AG08395 (cell line): ENCODE measurements at regions not wholly inside any gene's neighbourhood (a gene's known extent, or its start where the extent isn't known, plus 50 kb on each side); places are given as distances from the start of the nearest gene placed in this dataset.

Experiments used
- DNase-seq: peaks from one replicate; pipeline ENCODE4 v3.0.0; 2012; ENCODE audit warnings: mixed read lengths, low spot score

GRCh38 chr1:79388694-79389361, 382.3 kb upstream of the ADGRL4 start:
- no peak for DNase-seq

GRCh38 chr1:79386730-79387129, 380.2 kb upstream of the ADGRL4 start:
- DNase-seq = no peak

DNA sequence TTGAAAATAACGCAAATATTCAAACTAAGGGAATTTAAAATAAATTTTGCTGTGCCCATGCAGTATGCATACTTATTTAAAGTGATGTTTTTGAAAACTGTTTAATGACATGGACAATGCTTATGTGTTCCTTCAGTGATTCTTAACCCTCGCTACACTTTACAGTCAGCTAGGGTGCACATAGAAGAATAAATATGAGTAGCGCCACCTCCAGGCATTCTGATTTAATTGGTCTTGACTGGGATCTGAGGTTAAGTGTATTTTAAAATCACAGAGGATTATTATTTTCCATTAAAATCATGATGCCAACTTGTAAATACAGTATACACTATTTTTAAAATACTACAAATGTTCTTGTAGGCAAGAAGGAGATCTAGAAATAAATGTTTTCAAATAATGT, 373.5 kb upstream of the ADGRL4 start:
- DNase-seq = no peak

- no peak for DNase-seq
Measured at GRCh38 chr1:79376106-79376505, 369.6 kb upstream of the ADGRL4 start.

GRCh38 chr1:79375352-79375751, 368.8 kb upstream of the ADGRL4 start:
- no peak for DNase-seq

DNA sequence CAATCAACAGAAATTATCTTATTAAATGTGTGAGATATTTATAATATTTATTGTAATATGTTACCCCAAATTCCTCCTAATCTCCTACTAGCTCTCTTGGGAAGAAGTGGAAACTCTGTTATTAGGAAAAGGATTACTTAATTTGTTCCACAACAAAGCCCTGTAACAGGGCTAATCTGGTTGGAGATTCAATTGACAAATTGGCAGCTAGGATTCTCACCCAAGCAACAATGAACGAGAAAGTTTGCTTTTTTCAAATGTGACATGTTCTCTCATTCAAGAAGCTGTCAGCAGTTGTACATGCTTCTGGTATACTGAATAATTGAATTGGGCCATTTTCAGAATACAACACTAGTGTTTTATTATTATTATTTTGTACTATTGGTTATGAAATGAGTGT, 367.9 kb upstream of the ADGRL4 start:
- DNase-seq = no peak

DNA sequence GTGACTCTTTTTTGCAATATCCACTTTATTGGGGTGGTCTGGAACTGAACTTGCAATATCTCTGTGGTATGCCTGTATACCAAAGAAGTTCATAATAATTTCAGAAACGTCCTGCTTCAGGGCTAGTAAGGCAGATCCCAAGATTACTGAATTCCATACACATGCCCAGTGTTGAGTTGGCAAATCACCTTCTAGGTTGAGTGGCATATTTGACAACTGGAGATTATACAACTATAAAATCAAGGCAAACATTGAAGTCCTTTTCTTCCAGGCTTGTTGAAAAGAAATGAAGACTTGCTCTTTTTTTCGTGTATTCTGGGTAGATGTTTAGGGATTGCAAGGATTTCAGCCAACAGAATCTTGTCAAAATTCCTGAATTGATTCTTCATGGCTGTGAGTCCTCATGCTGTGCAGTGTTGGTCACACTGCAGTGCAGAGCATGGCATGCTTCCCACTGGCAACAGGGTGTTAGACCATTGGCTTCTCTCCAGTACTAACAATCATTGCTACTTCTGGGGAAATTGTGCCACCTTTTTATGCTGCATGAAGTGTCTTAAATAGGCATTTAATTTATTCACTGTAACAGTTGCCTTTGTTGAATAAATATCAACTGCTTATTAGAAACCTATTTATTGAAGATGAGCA, 367.1 kb upstream of the ADGRL4 start:
- DNase-seq = peak; percentile 13

DNA sequence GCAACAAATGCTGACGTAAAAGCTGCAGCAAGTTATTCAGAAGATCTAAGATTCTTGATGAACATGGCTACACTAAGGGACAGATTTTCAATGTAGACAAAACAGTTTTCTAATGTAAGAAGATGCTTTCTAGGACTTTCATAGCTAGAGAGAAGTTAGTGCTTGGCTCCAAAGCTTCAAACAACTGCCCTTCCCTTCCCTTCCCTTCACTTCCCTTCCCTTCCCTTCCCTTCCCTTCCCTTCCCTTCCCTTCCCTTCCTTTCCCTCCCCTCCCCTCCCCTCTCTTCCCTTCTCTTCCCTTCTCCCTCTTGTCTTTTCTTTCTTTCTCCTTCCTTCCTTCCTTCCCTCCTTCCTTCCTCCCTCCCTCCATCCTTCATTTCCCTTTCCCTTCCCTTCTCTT, 365.3 kb upstream of the ADGRL4 start:
- no peak for DNase-seq

- DNase-seq = no peak
Measured at GRCh38 chr1:79369091-79369490, 362.6 kb upstream of the ADGRL4 start.

DNA sequence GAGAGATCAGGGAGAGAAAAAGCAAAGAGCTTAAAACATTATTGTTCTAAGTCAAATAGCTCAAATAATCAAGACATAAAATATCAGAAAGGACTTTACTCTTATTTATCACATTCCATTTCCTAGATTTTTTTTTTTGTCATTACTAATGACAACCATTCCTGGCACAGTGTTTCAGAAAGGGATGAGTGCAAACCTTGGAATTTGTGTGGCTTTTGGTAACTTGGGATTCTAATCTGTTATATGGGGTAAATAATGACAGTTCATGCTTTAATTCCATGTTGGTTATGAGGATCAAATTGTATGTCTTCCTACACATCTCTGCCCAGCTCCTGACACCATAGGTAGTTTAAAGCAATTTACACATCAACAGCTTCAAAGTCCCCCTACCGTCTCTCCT, 358.4 kb upstream of the ADGRL4 start:
- peak; percentile 65 for DNase-seq

- DNase-seq = no peak
Measured at GRCh38 chr1:79363430-79363829, 356.9 kb upstream of the ADGRL4 start.

DNA sequence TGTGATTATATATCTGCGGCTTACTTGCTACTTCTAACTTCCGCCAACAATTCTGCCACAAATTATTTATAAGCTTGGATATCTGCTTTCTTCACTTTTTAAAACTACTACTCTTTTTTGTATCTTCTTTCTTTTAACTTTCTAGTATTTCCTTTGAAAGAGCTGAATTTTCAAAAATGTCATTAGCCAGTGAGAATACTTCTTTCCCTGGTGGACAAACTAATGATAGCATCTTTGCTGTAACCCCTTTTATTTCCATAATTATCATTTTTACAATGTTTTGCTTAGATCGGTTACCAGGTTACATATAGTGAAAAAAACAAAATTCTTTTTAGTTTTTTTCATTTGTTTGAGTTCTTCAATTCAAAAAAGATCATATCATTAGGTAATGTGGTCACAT, 355.9 kb upstream of the ADGRL4 start:
- DNase-seq = no peak

DNA sequence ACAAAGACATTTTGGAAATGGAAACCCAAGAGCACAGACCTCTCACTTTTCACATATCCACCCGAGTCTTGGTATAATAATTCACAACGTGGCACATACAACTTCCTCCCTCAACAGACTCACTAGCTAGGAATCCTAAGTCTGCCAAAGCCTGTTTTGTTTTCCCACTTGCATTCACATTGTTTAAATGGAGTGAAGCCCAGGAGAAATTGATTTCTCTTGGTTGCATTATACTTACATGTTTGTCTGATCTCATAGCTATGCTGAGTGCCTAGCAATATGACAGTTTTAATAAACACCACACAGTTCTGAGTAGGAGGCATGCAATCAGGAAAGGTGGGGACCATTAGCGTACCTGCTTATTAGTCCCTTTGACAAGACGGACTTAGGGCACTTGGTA, 348.6 kb upstream of the ADGRL4 start:
- DNase-seq = peak; percentile 46

DNA sequence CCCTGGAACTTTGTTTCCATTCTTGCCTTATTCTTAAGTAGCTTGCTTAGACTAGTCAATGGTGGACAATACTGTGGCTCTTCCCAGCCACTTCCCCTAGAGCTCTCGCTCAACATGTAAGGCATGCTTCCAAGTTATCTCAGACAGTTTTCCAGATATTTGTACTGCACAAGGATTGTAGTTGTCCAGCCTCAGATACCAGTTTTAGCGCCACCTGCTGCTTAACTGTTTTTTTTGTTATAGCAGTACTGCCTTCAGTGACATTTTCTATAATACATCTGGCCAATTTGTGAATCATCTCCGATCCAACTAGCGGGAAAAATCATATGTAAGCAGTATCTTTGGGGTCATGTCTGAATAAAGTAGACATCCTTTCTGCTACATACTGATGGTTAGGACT, 346.7 kb upstream of the ADGRL4 start:
- peak; percentile 39 for DNase-seq

DNA sequence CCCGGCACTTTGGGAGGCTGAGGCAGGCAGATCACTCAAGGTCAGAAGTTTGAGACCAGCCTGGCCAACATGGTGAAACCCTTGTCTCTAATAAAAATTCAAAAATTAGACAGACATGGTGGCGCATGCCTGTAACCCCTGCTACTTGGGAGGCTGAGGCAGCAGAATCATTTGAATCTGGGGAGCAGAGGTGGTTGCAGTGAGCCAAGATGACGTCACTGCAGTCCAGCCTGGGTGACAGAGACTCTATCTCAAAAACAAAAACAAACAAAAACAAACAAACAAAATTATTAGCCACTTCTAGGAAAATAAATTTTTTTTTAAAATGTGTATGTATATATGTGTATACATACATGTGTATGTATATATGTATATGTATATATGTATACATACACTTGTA, 320.3 kb upstream of the ADGRL4 start:
- DNase-seq = no peak

GRCh38 chr1:79325705-79326104, 319.2 kb upstream of the ADGRL4 start:
- no peak for DNase-seq

- DNase-seq = no peak
Measured at GRCh38 chr1:79325126-79325525, 318.6 kb upstream of the ADGRL4 start.

DNA sequence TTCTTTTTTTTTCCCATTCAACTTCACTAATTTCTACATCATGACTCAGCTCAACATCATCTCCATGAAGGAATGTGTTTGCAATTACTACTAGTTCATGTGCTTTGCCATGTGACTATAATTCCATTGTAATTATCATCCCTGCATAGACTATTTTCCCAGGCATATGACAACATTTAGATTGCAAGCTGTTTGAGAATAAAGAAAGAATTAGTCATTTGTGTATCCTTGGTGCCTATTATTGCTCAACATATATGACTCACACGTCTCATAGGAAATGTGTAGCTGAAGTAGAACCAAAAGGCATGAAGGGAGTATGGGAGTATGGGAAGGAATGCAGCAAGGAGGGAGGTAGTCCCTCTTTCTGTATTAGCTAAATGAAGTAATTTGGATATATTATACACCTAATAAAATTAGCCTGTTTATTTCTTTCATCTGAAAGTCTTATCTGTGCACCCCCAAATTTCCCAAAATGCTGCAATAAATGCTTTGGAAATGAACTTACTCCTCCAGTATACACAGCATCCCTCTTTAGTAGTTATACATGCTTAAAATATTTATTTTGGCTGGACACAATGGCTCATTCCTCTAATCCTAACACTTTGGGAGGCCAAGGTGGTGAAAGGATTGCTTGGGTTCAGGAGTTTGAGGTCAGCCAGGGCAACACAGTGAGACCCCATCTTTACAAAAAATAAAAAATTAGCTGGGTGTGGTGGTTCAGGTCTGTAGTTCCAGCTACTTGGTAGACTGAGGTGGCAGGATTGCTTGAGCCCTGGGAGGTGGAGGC, 316.9 kb upstream of the ADGRL4 start:
- peak; percentile 82 for DNase-seq

DNA sequence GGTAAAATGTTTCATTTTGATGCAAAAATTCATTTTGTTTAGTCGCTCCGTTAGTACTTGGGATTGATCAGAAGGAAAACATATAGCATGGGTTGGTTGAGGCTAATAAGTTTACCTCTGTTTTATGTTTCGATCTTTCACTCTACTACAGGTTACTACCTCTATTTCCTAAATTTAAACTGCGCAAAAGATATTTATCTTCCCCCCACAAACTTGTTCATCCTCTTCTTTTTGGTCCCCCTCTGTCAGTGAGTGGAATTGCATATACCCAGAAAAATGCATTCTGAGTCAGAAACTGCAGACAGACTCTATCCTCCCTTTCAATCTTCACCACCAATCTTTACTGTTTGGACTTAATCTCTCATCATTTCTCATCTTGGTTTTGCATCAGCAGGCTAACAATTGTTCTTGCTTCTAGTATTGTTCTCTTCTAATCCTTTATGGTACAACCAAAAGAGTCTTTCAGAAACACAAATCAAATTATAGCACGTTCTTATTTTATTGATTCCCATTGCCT, 316.0 kb upstream of the ADGRL4 start:
- no peak for DNase-seq

- no peak for DNase-seq
Measured at GRCh38 chr1:79312438-79312837, 305.9 kb upstream of the ADGRL4 start.

DNA sequence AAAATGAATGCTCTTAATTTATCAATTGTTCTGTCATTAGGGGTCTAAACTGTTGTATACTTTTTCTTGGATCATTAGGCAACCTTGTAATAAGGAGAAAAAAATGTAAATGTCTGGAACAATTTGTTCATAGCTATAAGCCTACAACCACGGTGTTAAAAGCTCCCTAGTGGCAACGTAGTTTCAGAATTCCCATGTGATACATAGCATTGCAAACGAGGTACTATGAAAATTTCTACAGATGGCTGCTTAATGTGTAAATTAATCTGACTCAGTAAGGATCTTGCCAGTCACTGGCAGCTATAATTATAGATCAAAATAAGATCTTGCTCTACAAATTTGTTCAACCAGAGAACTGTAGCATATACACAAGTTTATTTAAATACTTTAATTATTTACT, 304.1 kb upstream of the ADGRL4 start:
- DNase-seq = no peak

GRCh38 chr1:79304131-79304530, 297.6 kb upstream of the ADGRL4 start:
- no peak for DNase-seq

DNA sequence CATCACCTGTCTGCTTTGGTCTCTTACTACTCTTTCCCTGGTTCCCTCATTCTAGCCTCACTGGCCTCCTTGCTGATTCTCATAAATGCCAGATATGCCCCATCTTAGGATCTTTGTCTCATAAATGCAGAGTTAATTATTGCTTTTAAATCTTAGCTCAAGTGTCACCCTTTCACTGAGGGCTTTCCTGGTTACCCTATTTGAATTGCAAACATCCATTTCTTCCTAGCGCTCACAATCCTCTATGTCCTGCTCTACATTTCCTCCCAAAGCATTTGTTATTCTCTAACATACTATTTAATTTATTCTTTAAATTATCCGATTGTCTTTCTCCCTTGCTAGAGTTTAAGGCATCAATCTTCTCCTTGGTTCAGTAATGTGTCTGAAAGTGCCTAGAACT, 296.5 kb upstream of the ADGRL4 start:
- DNase-seq = no peak
